WTC11 (cell line): ENCODE measurements at regions not wholly inside any gene's neighbourhood (a gene's known extent, or its start where the extent isn't known, plus 50 kb on each side); places are given as distances from the start of the nearest gene placed in this dataset.

Experiments
- AFF4 ChIP-seq: sonication (generic); formaldehyde crosslinking; IDR thresholded peaks from 2 replicates; pipeline ENCODE4 v1.8.1; 2023; ENCODE audit warnings: mild to moderate bottlenecking, missing genetic modification reagents, borderline replicate concordance
- AR ChIP-seq: fragments of 250-450 bp; sonication (Bioruptor Pico); IDR thresholded peaks from 2 replicates; pipeline ENCODE4 v1.9.0; 2021; ENCODE audit warnings: mild to moderate bottlenecking
- NFE2L1 ChIP-seq: sonication (generic); formaldehyde crosslinking; IDR thresholded peaks from 2 replicates; pipeline ENCODE4 v1.8.1; 2023; ENCODE audit warnings: missing genetic modification reagents
- NR2C2 ChIP-seq: sonication (generic); formaldehyde crosslinking; IDR thresholded peaks from 2 replicates; pipeline ENCODE4 v1.8.0; 2022; ENCODE audit warnings: mild to moderate bottlenecking, missing genetic modification reagents
- USF2 ChIP-seq: sonication (generic); formaldehyde crosslinking; IDR thresholded peaks from 2 replicates; pipeline ENCODE4 v1.8.1; 2023; ENCODE audit warnings: mild to moderate bottlenecking, missing genetic modification reagents, moderate library complexity
- ZNF121 ChIP-seq: sonication (generic); formaldehyde crosslinking; IDR thresholded peaks from 2 replicates; pipeline ENCODE4 v1.8.0; 2023; ENCODE audit warnings: missing genetic modification reagents
- TF ChIP-seq, protein P1 (sequence below): fragments of 200-600 bp; IDR thresholded peaks from 2 replicates; pipeline ENCODE4 v1.8.0; 2022; ENCODE audit warnings: antibody characterized with exemption
- TF ChIP-seq, protein P2 (sequence below): sonication (generic); formaldehyde crosslinking; IDR thresholded peaks from 2 replicates; pipeline ENCODE4 v1.8.1; 2022; ENCODE audit warnings: mild to moderate bottlenecking, moderate library complexity, missing genetic modification reagents
- TF ChIP-seq, protein P3 (sequence below): sonication (generic); formaldehyde crosslinking; IDR thresholded peaks from 2 replicates; pipeline ENCODE4 v1.8.0; 2023; ENCODE audit warnings: missing genetic modification reagents

GRCh38 chr2:122899614-122900013, 1125.5 kb upstream of the CNTNAP5 start:
- TF ChIP-seq, protein P1, sequence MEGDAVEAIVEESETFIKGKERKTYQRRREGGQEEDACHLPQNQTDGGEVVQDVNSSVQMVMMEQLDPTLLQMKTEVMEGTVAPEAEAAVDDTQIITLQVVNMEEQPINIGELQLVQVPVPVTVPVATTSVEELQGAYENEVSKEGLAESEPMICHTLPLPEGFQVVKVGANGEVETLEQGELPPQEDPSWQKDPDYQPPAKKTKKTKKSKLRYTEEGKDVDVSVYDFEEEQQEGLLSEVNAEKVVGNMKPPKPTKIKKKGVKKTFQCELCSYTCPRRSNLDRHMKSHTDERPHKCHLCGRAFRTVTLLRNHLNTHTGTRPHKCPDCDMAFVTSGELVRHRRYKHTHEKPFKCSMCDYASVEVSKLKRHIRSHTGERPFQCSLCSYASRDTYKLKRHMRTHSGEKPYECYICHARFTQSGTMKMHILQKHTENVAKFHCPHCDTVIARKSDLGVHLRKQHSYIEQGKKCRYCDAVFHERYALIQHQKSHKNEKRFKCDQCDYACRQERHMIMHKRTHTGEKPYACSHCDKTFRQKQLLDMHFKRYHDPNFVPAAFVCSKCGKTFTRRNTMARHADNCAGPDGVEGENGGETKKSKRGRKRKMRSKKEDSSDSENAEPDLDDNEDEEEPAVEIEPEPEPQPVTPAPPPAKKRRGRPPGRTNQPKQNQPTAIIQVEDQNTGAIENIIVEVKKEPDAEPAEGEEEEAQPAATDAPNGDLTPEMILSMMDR, result no peak
- TF ChIP-seq NFE2L1 (CRISPR knock-in tag), result no peak
- TF ChIP-seq, protein P2, sequence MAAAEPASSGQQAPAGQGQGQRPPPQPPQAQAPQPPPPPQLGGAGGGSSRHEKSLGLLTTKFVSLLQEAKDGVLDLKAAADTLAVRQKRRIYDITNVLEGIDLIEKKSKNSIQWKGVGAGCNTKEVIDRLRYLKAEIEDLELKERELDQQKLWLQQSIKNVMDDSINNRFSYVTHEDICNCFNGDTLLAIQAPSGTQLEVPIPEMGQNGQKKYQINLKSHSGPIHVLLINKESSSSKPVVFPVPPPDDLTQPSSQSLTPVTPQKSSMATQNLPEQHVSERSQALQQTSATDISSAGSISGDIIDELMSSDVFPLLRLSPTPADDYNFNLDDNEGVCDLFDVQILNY (CRISPR knock-in tag), result no peak
- no peak for TF ChIP-seq AR (CRISPR knock-in tag)
- TF ChIP-seq ZNF121 (CRISPR knock-in tag), result no peak
- TF ChIP-seq NR2C2 (CRISPR knock-in tag), result no peak
- TF ChIP-seq USF2 (CRISPR knock-in tag), result no peak
- TF ChIP-seq, protein P3, sequence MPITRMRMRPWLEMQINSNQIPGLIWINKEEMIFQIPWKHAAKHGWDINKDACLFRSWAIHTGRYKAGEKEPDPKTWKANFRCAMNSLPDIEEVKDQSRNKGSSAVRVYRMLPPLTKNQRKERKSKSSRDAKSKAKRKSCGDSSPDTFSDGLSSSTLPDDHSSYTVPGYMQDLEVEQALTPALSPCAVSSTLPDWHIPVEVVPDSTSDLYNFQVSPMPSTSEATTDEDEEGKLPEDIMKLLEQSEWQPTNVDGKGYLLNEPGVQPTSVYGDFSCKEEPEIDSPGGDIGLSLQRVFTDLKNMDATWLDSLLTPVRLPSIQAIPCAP (CRISPR knock-in tag), result no peak
- TF ChIP-seq AFF4, result no peak
